Astrocyte of the hippocampus (primary cell): ENCODE measurements at regions not wholly inside any gene's neighbourhood (a gene's known extent, or its start where the extent isn't known, plus 50 kb on each side); places are given as distances from the start of the nearest gene placed in this dataset.
"Not testable (repeated sequence)": the region's sequence is repeated elsewhere in the genome, so short reads cannot be mapped to it uniquely, and the experiment has no call there.

Experiments used
- DNase-seq: peaks from one replicate; pipeline ENCODE4 v3.0.0; 2011; ENCODE audit warnings: low read depth, low spot score

DNA sequence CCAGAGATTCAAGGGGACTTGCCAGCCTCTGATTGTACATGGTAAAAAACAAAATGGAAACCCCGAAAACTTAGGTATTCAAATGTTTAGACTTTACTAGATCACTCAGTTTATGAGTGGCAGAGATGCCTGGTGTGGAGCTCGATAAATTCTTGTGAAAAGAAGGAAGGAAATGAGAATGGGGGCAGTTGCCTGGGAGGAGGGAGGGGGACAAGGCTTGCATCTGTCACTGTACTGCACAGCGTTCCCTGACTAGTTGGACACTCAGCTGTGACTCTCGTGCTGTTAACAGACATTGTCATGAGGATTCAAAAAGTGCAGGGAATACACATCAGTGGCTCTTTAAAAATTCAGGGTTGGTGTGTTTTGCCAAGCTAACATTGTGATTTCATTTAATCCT is 232.9 kb downstream of the ZIC5 start:
- DNase-seq: no peak

GRCh38 chr13:99737481-99738245 is 233.9 kb downstream of the ZIC5 start:
- DNase-seq: no peak

DNA sequence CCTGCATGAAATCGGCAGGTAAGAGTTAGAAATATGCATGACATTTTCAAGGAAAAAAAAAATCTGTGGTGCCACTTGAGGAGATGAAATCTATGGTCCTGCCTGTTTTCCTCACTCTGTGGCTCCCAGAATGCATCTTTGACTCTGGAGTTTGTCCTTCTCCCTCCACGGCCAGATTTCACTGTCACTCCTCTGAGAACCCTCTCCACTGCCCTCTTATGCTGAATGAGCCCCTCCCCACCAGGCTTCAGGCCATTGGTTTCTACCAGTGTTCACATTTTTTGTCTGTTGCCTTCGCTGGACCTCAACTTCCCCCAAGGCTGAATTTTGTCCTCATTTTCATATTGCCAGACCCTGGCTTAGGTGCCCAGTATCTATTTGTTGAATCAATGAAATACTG is 235.0 kb downstream of the ZIC5 start:
- no peak for DNase-seq

DNA sequence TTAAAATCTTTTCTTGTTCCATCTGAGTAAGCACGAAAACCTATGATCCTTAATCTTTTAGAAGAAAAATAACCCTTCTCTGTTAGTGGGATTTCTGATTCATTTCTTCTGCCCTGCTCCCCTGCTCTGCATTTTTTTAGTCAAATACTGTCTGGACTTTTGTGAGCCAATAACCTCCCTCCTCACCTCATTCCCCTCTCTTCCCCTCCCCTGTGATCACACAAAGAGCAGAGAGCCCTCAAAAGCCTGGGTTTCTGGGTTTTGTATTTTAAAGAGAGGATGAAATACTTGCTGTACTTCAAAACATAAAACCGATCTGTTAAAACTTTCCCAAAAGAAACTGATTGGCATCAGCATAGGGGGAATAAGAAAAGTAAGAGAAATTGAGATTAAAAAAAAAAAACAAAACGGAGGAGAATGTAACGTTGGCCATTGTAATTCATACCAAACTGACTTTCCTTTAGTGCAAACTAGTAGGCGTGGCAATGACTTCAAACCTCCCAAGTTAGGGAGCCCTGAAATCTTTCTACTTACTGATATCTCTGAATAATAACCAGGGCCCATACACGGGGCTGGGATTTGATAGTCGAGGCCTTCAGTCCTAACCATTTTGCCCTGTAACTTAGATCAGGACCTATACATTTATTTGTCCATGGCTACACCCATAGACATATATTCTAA is 232.9 kb downstream of the TM9SF2 start:
- DNase-seq: no peak

GRCh38 chr13:99733346-99733745 is 232.1 kb downstream of the TM9SF2 start:
- no peak for DNase-seq

- no peak for DNase-seq
Observed at GRCh38 chr13:99731747-99732146, 230.5 kb downstream of the TM9SF2 start.

DNA sequence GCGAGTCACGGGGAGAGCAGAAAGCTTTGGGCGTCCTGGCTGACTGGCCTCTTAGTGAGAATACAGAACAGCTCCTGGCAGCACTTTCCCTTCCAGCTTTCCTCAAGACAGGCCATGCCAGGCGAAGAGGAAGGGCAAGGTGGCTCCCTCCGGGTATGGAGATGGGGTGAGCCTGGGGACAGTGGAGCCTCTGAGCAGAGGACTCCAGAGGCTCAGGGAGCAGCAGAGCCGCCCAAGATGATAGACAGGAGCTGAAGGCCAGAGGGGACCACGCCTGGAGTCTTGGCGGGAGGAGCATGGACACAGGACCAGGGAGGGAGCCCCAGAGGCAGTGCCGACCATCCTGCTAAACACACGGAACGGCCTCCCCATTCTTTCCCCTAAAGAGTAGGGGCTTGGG is 229.1 kb downstream of the TM9SF2 start:
- no peak for DNase-seq

GRCh38 chr13:99729745-99730144 is 228.5 kb downstream of the TM9SF2 start:
- no peak for DNase-seq

DNA sequence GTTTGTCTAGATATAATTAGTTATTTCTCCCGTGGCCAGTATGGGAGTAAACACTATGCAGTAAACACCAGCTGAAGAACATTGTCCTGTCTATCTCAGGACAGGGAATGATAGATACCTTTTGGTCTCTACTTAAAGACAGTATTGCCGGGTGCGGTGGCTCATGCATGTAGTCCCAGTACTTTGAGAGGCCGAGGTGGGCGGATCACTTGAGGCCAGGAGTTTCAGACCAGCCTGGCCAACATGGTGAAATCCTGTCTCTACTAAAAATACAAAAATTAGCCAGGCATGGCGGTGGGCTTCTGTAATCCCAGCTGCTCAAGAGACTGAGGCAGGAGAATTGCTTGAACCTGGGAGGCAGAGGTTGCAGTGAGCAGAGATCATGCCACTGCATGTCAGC is 226.4 kb downstream of the TM9SF2 start:
- DNase-seq: not testable (repeated sequence)

DNA sequence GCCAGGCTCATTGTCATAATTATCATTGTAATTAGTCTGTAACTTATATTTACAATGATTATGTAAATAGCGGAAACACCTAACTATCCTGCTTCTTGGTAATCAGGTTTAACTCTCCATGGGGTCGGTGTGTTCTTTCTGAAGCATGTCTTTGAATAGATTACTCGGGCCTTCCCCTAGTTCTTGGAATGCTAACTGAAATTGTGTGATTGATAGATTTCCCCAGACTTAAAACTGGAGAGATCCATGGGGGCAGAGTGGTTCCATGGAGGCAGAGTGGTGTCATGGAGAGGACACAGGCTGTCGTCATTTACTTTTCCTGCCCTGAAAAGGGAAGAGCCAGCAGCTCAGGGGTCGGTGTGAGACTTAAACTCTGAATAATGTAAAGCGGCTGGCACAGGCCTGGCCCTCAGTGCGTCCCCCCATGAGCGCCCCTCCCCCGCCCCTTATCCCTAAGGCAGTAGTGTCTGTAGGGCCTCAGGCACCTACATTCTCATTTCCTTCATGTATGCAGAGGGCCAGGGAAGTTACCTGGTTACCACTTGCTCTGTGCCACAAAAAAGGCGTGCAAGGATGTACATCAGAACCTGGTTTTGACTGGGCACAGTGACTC is 225.1 kb downstream of the TM9SF2 start:
- no peak for DNase-seq

DNA sequence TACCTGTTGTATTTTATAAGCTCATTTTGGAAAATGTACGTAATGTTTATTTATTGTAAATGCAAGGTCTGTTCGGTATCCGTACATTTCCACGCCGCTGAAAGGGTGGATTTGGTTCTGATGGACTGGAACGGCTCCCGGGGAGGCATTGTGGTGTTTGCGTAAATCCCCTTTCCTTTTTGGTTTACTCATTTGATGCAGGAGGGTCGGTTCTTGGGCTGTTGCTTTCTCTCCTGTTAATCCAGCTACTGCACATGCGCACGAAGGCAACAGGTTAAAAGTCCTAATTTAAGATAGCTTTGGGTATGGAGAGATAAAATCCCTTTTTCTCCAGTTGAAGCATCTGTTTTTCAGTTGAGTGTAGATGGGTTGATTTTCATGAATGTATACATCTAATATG is 224.4 kb downstream of the TM9SF2 start:
- DNase-seq: no peak

GRCh38 chr13:99724633-99725517 is 223.6 kb downstream of the TM9SF2 start:
- DNase-seq: no peak

DNA sequence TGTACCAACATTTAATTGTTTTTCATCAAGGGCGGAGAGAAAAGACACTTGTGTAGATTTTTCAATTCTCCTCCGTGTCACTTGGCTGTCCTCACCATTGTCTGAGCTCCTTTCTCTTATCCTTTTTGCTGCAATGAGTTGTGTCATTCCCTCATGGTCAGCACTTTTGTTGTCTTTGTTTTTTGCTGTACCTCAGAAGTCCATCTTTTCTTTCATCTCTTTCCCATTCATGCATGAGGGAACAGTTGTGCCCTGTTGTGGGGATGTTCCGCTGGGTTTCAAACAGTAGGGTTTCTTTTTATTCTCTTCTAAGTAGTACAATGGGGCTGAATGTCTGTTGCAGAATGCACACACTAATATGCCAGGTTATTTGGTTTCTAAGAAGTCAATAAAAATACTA is 222.6 kb downstream of the TM9SF2 start:
- DNase-seq: no peak

DNA sequence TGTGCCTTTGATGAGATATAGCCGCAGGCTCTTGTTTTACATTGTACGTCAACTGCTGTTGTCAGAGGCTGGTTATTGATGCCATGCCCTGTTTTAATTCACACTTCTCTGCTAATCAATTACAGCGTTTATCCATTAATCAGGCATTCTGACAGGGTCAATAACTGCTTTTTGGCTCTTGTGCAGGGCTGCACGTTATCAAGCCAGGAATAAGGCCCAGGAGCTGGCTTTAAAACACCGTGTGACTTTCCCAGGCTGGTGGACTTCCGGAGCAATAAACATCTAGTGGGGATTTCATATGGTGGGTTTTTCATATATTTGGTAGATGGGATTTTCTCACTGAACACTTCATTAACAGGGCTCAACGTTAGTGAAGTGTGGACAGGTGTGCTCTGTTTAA is 221.7 kb downstream of the TM9SF2 start:
- DNase-seq: no peak

DNA sequence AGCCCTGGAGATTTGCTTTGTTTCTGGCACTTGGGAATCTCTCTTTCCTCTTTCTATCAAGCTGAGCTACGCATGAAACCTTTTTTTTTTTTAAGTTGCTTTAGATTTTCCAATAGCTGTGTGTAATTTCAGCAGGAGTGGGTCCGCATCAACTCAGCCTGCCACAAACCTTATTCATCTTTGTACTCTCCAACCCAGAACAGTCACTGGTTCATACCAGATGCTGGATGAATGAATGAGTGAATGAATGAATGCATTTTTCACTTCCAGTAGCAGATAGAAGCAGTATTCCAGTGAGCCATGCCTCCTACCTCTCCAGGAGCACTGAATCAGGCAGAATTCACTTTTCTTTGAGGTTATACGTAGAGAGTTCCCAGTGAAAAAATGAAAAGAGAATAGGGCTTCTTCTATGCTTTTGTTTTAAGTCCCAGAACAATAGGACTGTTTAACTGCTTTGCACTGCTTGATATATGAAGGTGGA is 221.1 kb downstream of the TM9SF2 start:
- no peak for DNase-seq

GRCh38 chr13:99721606-99722337 is 220.5 kb downstream of the TM9SF2 start:
- DNase-seq: no peak

- no peak for DNase-seq
Observed at GRCh38 chr13:99717959-99718674, 216.8 kb downstream of the TM9SF2 start.

DNA sequence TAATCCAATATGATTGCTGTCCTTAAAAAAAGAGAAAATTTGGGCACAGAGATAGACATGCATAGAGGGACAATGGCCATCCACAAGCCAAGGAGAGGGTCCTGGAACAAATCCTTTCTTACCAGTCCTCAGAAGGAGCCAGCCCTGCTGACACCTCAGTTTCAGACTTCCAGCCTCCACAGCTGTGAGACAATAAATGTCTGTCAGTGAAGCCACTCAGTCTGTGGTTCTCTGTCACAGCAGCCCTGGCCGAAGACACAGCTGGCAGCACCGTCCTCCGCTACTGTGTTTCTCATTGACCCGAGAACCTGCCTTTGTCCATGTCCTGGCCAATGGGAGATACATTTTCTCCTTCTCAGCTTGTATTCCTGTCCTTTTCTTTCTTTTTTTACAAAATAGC is 207.9 kb downstream of the TM9SF2 start:
- DNase-seq: no peak

GRCh38 chr13:99704390-99704789 is 203.1 kb downstream of the TM9SF2 start:
- DNase-seq: no peak

GRCh38 chr13:99703908-99704307 is 202.6 kb downstream of the TM9SF2 start:
- no peak for DNase-seq
